HepG2 (cell line): ENCODE measurements at regions not wholly inside any gene's neighbourhood (a gene's known extent, or its start where the extent isn't known, plus 50 kb on each side); places are given as distances from the start of the nearest gene placed in this dataset.

Experiments used
- ARID2 ChIP-seq: sonication (generic); formaldehyde crosslinking; IDR thresholded peaks from 2 replicates; pipeline ENCODE4 v1.8.1; 2022; ENCODE audit warnings: mild to moderate bottlenecking, missing genetic modification reagents, borderline replicate concordance
- BRD4 ChIP-seq: sonication (generic); formaldehyde crosslinking; IDR thresholded peaks from 2 replicates; pipeline ENCODE4 v1.4.0; 2020; ENCODE audit warnings: missing genetic modification reagents
- CREM ChIP-seq, 2 experiments: sonication (generic) in 1 of 2; formaldehyde crosslinking in 1 of 2; IDR thresholded peaks; 2 replicates each; pipeline versions ENCODE4 v1.4.0 to v1.6.1; 2016 to 2020; ENCODE audit warnings: antibody characterized with exemption in 1 of 2, mild to moderate bottlenecking in 1 of 2, missing genetic modification reagents in 1 of 2
- HDAC1 ChIP-seq: sonication (generic); formaldehyde crosslinking; IDR thresholded peaks from 2 replicates; pipeline ENCODE4 v1.5.1; 2020; ENCODE audit warnings: mild to moderate bottlenecking, missing genetic modification reagents
- HOXA5 ChIP-seq: sonication (generic); formaldehyde crosslinking; IDR thresholded peaks from 2 replicates; pipeline ENCODE4 v1.4.0; 2020; ENCODE audit warnings: missing genetic modification reagents
- IRF1 ChIP-seq: sonication (generic); formaldehyde crosslinking; IDR thresholded peaks from 2 replicates; pipeline ENCODE4 v1.4.0; 2020; ENCODE audit warnings: low read depth, mild to moderate bottlenecking, missing genetic modification reagents
- JUND ChIP-seq: sonication (generic); formaldehyde crosslinking; IDR thresholded peaks from 2 replicates; pipeline ENCODE4 v1.8.0; 2022; ENCODE audit warnings: mild to moderate bottlenecking, missing genetic modification reagents
- NFE2L1 ChIP-seq: sonication (generic); formaldehyde crosslinking; IDR thresholded peaks from 2 replicates; pipeline ENCODE4 v1.4.0; 2020; ENCODE audit warnings: missing genetic modification reagents, mild to moderate bottlenecking, borderline replicate concordance
- NR2C2 ChIP-seq: sonication (generic); formaldehyde crosslinking; IDR thresholded peaks from 2 replicates; pipeline ENCODE4 v1.4.0; 2020; ENCODE audit warnings: missing genetic modification reagents, mild to moderate bottlenecking, moderate library complexity, borderline replicate concordance
- POLR2AphosphoS5 ChIP-seq: IDR thresholded peaks from 2 replicates; pipeline ENCODE4 v1.6.1; 2012; ENCODE audit warnings: low read depth, low read length
- SAP130 ChIP-seq: IDR thresholded peaks from 2 replicates; pipeline ENCODE4 v1.6.1; 2016; ENCODE audit warnings: low read depth
- ZNF205 ChIP-seq: IDR thresholded peaks from 2 replicates; pipeline ENCODE4 v1.6.1; 2018; ENCODE audit warnings: missing biosample characterization, missing genetic modification reagents
- TF ChIP-seq, protein P1 (sequence below): IDR thresholded peaks from 2 replicates; pipeline ENCODE4 v1.6.1; 2012; ENCODE audit warnings: inconsistent platforms

DNA sequence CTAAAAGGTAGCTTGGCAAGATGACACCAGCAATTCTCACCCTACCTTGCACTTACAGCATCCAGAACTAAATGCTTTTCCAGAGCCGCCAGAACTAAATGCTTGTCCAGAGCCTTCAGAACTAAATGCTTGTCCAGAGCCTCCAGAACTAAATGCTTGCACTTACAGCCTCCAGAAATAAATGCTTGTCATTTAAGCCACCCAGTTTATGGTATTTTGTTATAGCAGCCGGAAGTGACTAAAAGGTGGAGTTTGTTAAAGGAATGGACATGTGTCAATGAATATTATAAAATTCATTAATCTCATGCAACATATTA lies 133.5 kb downstream of the GPX5 start:
- TF ChIP-seq HOXA5 (CRISPR knock-in tag) (no peak), BRD4 (CRISPR knock-in tag) (no peak), SAP130 (CRISPR knock-in tag) (no peak), CREM (IDR thresholded peaks at IDR 0.05) (no peak), CREM (CRISPR knock-in tag; IDR thresholded peaks at IDR 0.05) (no peak), NFE2L1 (no peak), HDAC1 (CRISPR knock-in tag) (no peak), JUND (CRISPR knock-in tag) (no peak), IRF1 (CRISPR knock-in tag) (no peak), POLR2AphosphoS5 (no peak), ARID2 (CRISPR knock-in tag) (no peak), ZNF205 (CRISPR knock-in tag) (no peak), NR2C2 (no peak)
- TF ChIP-seq, protein P1, sequence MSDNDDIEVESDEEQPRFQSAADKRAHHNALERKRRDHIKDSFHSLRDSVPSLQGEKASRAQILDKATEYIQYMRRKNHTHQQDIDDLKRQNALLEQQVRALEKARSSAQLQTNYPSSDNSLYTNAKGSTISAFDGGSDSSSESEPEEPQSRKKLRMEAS: no peak
